Ishikawa (cell line): ENCODE measurements at regions not wholly inside any gene's neighbourhood (a gene's known extent, or its start where the extent isn't known, plus 50 kb on each side); places are given as distances from the start of the nearest gene placed in this dataset.

Source experiments
- TAF1 ChIP-seq: IDR thresholded peaks from 2 replicates; pipeline ENCODE4 v1.6.1; 2012; ENCODE audit warnings: low read depth, mild to moderate bottlenecking
- TCF12 ChIP-seq: IDR thresholded peaks from 2 replicates; pipeline ENCODE4 v1.6.1; 2012; ENCODE audit warnings: low read depth
- YY1 ChIP-seq: IDR thresholded peaks from 2 replicates; pipeline ENCODE4 v1.6.1; 2012; ENCODE audit warnings: low read depth
- TF ChIP-seq, protein P1 (sequence below): IDR thresholded peaks from 2 replicates; pipeline ENCODE4 v1.6.1; 2012

DNA sequence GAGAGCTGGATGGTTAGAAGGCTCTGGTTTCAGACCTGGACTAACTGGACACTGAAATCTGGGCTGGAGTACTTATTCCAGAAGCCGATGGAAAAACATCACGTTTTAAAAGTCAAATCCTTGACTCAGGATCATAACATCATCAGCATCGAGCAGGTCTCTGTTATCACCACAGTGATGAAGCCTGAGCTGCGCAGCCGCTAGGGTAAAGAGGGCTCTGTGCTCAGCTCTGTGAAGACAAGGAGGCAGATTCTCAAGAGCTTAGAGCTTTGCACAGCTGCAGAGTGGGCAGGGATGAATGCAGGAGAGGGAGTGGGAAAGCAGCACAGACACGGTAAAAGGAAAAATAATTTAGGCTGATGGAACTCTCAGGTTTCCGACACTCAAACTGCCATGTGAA, 208.8 kb upstream of the TAS2R1 start:
- TF ChIP-seq TCF12 = no peak
- TF ChIP-seq, protein P1, sequence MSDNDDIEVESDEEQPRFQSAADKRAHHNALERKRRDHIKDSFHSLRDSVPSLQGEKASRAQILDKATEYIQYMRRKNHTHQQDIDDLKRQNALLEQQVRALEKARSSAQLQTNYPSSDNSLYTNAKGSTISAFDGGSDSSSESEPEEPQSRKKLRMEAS = no peak
- no peak for TF ChIP-seq YY1
- TF ChIP-seq TAF1 = no peak
